ENCODE measurements at regions not wholly inside any gene's neighbourhood (a gene's known extent, or its start where the extent isn't known, plus 50 kb on each side); places are given as distances from the start of the nearest gene placed in this dataset.
A peak's percentile ranks its signal among the peaks of the same experiment; 100 is the strongest.
"Not testable (repeated sequence)": the region's sequence is repeated elsewhere in the genome, so short reads cannot be mapped to it uniquely, and the experiment has no call there.

DNA sequence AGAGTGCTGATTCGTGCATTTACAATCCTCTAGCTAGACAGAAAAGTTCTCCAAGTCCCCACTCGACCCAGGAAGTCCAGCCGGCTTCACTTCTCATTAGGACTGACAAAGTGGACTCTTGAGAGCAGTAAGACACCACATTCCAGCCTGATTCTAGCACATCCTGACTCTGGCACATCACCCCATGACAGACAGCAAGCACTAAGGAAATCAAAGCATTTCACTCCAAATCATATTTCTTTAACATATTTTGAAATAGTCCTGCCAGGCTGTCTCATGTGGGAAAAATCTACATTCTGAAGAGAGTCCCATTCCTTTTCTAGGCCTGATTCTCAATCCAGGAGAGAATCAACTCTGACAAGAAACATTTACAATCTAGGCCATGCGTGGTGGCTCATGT, 478.5 kb upstream of the AMELY start:
- DNase-seq, result no peak

DNA sequence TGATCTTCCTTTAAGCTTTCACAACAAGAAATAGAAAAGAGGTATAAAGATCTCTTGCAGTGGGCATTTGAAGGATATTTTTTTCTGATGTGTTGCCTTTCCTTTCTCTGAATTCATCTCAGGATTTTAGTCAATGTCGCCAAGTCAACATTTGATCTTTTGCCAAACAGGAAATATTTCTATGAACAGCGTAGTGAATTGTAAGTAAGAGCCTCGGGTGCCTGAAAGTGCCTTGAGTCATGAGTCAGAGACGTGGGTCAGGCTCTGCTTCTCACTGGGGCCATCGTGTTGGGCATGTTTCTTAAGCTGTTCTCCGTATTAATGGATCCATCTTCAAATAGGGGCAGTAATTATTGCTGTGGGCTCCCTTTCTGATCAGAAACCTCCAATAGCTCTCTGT, 471.4 kb upstream of the AMELY start:
- no peak for DNase-seq

DNA sequence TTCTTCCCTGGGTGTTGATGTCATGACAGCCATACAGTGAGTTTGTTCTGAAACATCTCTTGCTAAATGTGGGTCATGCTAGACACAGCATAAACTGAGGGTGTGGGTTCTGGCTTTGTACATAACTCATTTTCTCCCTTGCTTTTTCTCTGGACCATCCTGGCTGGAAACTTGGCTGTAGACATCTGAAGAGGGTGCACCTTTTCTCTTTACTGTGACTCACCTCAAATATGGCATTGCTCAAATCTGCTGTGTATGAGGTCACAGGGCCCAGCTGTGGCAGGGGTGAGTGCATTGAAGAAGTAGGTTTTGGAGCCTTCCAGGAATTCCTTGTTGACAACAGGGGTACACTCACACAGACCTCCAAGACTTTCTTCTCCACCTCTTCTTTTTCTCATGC, 465.5 kb upstream of the AMELY start:
- DNase-seq, result no peak

DNA sequence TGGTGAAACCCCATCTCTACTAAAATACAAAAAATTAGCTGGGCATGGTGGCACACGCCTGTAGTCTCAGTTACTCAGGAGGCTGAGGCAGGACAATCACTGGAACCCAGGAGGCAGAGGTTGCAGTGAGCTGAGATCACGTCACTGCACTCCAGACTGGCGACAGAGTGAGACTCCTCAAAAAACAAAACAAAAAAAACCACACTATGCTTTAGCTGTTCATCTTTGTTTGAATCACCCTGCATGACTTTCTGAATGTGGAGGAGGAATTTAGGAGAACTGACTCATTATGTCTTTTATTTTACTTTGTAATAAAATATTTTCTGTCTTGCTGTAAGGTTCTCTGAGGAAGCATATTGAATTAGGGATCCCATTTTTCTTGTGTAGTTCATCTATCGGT, 462.9 kb upstream of the AMELY start:
- not testable (repeated sequence) for DNase-seq

DNA sequence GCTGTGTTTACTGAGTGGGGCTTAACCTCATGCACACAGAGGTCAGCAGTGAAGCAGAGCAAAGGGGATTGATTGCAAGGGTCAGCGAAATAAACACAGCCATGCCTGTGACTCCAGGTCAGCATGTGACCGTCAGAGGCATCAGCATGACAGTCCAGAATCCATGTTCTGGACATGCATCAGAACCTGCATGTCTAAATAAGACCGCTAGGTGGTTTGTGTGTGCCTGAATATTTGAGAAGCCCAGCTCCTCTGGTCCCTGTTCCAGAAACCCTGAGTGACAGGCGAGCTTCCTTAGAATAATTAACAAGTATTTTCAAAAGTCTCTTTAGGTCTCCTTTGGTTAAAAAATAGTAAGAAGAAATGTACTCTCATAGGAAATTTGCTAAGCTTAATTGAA, 460.4 kb upstream of the AMELY start:
- DNase-seq, result not testable (repeated sequence)

DNA sequence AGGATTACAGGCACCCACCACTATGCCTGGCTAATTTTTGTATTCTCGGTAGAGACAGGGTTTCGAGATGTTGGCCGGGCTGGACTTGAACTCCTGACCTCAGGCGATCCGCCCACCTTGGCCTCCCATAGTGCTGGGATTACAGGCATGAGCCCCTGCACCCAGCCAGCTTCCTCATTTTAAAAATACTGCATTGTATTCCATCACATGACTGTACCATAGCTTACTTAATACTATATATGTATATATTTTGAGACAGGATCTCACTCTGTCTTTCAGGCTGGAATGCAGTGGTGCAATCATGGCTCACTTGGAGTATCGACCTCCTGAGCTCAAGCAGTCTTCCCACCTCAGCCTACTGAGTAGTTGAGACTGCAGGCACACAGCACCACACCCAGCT, 459.5 kb upstream of the AMELY start:
- not testable (repeated sequence) for DNase-seq

DNA sequence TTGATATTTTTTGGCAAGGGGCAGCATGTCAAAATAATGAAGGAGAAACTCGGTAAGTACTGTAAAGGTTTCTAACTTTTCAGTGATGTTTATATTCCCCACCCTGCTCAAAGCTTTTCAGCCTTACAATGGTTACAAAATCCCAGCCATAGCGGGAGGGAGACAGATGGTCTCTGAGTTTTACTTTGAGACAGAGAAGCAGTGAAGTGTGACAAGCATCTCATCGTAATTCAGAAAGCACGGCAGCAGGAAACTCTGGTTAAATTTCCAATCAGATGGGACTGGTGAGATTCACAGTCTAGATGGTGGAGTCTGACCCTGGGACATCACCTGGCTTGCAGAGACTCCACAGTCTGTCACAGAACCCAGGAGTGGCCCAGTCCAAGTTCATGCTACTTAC, 448.0 kb upstream of the AMELY start:
- DNase-seq, result no peak

DNA sequence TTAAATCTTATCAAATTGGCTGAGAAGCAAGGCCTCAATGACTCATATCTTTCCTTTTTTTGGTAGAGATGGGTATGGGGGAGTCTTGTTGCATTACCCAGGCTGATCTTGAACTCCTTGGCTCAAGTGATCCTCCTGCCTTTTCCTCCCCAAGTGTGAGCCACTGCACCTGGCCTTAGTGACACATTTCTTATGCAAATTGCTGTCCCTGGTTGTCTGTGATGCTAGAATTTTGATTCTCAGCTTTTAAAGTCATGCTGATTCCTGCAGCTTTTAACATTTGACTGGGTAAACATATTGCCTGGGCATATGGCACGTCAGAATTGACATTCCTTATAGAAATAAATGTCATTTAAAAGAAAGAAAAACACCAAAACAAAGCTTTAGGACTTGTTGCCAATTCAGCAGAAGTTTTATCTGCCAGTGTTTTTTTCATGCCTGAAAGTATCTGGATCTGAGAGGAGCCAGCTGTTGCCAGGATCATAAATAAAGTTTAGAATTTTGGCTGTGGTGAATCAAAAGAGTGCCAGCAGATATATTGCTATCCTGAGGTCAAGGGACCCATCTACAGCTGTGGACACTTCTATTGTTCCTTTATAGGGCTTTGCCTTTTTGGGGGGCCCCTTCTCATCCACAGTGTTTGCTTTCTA, 446.7 kb upstream of the AMELY start:
- DNase-seq, result no peak

DNA sequence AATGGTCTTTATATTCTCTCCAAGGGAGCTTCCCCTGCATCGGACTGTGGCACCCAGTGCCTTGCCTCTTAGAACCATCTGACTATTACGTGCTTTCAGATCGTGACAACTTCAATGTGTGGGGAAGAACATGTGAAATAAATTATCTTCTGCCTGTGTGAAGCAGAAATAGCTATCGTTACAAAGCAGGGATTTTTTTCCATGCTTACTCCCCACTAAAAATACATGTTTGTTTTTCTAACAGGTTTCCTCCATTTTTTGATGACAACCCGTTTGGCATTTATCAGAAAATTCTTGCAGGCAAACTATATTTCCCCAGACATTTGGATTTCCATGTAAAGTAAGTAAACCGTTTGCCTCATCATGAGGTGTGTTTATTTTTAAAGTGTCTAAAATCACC, 444.3 kb upstream of the AMELY start:
- DNase-seq, result not testable (repeated sequence)

DNA sequence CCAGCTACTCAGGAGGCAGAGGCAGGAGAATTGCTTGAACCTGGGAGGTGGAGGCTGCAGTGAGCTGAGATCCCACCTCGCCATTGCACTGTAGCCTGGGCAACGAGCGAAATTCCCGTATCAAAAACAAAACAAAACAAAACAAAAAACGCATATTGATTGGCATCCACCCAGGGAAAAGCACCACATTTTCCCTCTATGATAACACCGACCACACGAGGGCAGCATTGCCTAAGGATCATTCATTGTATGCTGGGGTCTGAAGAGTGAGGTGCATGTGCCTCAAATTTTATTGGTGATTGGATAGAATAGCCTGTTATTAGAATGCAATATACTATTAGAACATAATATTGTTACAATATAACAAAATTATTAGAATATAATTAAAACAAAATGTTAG, 433.1 kb upstream of the AMELY start:
- peak; percentile 58 for DNase-seq

DNA sequence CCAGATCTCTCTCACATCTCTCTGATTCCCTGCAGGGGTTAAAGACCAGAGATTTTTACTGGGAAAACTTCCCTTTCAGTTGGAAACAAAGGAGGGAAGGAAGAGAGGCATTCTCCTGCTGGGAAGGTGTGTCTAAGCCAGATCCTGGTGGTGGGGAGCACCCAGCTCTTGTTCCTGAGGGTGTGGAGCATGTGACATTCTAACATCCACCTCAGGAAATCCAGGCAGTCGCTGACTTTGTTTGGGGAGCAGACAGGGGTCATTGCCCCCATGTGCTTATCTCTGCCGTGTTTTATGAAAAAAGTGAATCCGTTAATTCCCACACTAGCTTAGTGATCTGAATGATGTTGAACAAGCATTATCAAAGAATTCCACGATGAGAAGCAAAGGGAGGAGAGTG, 431.7 kb upstream of the AMELY start:
- DNase-seq, result no peak

DNA sequence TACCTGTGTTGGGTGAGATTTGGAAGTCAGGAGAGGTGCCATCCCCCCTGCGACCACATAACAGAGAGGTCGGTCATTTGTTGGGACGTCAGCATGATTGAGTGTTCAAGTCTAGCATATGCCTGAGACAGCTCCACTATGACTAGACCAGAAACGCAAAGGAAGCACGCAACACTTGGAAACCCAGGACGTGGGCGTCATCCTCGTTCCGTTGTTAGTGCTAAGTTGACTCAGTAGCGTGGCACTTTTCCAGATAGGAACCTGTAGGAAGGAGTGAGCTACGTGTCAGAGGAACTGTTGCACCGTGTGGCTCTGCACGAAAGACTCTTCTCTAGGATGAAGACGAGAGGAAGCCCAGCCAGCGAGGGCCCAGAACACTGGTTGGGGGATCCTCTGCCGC, 431.2 kb upstream of the AMELY start:
- not testable (repeated sequence) for DNase-seq

DNA sequence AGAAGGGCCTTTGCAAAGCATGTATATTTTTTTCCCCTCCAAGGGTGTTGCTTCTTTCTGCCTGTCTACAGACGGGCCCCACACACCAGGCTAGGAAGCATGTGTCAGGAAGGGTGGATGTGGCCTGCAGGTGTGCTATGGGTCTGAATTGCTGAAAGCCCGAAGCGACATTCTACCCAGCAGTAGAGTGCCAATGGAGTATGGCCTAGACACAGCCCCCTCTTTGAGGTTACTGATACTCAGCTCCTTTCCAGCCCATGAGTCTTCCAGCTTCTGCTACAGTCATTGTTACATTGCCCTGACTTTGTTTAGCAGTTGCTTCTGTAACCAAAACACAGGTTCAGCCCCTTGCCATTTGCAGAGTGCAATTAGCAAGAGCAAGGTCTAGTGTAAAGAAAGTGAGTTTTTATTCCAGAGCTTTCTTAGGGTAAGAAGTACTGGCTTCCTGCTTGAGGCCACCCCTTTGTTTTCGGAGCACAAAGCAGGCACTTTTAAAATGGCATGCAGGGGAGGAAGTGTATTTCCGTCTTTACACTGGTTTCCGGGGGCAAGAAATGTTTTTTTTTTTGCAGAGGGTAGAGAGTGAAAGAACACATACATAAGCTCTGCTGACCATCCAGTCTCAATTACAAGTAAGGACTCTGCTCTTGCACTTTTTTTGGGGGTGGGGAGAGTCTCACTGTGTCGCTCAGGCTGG, 428.0 kb upstream of the AMELY start:
- no peak for DNase-seq

DNA sequence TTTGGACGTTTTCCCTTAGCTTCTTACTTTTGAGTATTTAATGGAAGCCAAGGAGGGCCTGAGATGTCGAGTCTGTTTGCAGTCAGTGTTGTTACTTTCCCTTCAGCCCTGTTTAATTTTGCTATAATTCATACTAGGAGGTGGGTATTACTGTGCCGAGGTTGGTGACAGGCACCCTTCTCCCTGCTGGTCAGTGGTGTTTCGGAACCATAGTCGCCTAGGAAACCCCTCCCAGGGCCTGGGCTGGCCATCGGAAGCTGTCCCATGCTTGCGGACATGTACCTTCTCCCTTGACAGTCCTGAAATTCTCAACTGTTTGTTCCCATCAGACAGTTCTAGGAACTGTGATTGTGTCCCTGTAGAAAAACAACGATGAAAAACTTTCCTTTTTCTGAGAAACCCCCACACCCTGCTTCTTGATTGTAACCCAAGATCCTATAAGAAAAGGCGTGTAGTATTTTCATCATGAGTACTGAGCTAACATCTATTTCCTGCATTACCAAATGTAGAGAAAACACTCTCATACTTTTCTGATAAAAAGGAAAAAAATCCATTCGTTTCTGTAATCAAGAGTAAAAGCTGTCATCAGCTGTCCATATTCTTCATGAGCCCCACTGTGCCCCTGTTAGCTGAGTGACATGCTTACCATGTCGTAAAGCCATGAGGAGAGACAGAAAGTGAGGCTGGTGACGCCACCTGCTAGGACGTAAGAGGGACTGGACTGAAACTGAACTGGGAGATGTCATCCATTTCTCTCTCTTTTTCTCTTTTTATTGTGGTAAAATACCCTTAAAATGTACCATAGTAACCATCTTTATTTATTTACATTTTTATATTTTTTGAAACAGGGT, 424.7 kb upstream of the AMELY start:
- DNase-seq, result no peak

DNA sequence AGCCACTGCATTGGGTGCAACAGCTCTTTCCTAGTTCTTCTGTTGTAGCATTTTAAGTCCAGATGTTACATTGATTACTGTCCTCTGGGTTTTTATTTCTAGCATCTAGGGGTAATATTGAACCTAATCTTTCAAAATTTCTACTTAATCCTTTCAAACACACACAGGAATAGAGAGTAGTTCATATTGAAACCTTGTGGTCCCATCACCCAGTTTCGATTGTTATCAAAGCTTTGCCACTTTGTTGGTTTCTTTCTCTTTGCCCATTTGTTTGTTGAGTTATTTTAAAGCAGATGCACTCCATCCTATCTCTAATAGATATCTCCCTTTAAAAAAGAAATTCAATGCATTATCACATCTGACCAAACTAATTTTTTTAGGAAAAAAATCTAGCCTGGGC, 422.9 kb upstream of the AMELY start:
- no peak for DNase-seq

DNA sequence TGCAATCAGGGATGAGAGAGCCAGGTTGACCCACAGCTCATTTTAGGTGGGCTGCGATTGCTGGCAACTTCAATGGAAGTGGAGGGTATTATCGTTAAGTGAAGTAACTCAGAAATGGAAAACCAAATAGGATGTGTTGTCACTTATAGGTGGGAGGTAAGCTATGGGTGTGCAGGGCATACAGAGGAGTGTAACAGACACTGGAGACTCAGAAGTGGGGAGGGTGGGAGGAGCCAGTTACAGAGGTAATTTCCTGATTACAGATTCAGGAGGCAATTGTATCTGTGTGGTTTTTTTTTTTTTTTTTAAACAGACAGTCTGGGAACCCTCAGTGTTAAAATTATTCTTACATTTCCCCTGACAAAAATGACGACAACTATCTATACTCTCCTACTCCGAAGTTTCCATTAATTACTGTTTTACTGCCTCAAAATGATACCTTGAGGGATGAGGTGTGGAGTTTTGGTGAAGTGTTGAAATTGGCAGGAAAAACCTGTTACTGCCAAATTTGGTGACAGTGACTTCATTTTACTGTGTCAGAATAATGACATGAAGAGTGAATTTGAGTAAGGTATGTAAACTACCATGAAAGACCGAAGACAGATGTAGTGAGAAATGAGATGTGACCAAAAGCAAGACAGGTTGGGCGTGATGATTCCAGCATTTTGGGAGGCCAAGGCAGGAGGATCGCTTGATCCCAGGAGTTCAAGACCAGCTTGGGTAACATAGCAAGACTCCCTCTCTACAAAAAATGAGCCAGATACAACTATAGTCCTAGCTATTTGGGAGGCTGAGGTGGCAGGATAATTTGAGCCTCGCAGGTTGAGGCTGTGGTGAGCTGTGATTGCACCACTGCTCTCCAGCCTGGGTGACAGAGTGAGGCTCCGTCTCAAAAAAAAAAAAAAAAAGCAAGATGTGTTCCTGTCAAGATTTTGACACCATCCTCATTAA, 415.0 kb upstream of the AMELY start:
- no peak for DNase-seq

DNA sequence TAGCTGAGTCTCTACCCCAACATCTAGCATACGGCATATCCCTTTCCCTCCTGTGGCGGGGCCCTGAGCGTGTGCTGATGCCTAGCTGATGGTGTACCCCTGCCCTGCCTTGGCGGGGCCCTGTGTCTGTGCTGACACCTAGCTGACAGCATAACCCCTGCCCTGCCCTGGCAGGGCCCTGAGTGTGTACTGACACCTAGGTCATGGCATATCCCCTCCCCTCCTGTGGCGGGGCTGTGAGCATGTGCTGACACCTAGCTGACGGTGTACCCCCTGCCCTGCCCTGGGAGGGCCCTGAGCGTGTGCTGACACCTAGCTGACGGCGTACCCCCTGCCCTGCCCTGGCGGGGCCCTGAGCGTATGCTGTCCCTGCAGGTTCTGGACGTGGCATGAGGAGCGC, 414.0 kb upstream of the AMELY start:
- DNase-seq, result no peak

DNA sequence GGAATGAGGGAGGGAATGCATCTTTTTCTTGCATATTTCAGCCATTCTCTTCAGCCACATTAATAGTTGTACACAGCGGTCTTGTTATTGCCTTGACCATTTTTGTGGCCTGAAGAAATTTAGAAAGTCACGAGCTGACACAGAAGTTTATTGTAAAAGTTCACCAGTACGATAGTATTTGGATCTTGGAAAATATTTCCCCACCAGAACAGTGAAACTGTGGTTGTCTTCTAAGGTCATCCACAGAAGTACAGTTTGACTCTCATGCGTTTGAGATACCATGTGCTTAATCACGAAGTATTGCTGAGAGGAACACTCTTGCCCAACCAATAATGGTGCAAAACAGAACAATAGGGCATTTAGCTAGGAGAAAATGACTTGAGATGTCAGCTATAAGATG, 409.2 kb upstream of the AMELY start:
- no peak for DNase-seq

DNA sequence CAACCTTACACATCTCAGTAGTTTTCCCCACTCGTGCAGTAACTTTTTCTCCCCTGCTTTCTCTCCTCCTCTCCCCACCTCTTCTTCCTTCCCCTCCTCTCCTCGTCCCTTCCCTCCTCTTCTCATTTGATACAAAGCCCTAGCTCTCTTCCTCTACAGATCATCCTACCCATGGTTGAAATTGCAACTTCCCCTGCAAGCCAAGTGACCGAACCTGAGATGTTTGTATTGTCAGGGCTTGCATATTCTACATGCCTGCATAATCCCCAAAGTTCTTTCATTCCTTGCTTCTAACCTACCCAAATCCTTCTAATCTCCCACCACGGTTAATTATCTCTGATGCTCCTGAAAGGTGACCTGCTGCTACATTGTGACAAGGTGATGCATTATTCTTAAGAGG, 408.6 kb upstream of the AMELY start:
- not testable (repeated sequence) for DNase-seq

DNA sequence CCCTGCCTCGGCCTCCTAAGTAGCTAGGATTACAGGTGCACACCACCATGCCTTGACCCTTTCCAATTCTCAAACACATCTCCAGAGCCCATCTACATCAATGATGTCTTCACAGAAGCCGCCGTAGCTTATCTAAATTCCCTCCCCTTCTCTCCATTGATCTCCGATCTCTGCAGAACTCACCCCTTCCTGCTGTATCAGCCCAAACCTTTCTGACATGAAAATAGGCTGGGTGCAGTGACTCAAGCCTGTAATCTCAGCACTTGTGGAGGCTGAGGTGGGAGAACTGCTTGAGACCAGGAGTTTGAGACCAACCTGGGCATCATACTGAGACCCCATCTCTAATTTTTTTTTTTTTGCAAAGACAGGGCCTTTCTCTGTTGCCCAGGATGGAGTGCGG, 406.6 kb upstream of the AMELY start:
- DNase-seq, result no peak

DNA sequence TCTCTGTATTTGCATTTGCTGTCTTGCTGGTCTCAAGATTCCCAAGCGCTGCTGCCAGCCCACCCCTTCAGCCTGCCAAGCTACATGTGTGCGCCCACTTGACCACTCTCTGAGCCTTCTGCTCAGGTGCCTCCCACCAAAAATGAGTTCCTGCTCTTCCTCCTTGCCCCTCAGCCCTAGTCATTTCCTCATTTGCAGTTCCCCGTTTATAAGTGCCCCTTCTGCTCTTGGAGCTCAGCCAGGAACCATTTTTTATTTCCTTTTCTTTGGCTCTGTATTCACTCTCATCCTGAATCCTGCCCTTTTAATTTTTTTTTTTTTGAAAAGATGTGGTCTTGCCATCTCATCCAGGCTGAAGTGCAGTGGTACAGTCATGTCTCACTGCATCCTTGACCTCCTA, 406.0 kb upstream of the AMELY start:
- no peak for DNase-seq

DNA sequence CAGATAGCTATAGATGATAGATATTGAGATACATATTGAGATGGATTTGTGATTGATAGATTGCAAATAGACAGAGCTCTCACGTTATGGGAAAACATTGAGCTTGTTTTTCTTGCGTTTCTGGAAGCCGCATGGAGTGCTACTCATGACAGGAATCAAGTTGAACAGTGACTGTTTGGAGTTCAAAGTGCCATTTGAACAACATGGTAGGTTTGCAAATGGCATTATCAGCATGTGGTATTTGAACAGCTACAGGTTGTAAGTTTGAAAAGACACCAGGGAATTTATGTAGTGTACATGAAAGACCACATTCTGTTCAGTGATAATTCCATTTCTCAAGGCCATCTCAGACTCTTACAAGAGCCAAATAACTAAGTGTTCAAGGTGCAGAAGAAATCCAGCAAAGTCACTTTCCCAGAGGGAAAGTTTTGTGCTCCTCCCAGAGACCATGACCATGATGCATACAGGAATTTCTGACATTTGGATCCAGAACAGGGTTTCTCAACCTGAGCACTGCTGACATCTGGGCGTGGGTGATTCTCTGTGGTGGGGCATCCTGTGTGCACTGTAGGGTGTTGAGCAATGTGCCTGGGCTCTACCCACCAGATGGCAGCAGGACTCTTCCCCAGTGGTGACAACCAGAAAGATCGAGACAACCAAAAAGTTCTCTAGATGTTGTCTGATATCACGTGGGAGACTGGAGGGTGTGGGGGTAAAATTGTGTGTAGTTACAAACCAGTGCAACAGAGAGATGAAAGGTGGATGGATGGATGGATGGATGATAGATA, 399.1 kb upstream of the AMELY start:
- no peak for DNase-seq

Data from hindlimb muscle (tissue), 1 donor.